GM23338 (cell line): ENCODE measurements at regions not wholly inside any gene's neighbourhood (a gene's known extent, or its start where the extent isn't known, plus 50 kb on each side); places are given as distances from the start of the nearest gene placed in this dataset.

Source experiments
- CREB1 ChIP-seq: fragments of 250-450 bp; sonication (Bioruptor Pico); IDR thresholded peaks from 2 replicates; pipeline ENCODE4 v1.5.0; 2020; ENCODE audit warnings: low read depth, mild to moderate bottlenecking, moderate library complexity
- EZH2 ChIP-seq: fragments of 200-600 bp; sonication (generic); IDR thresholded peaks from one replicate; pipeline ENCODE4 v1.8.0; 2017; ENCODE audit warnings: antibody characterized with exemption, mild to moderate bottlenecking, low read depth; ENCODE audit not compliant: unreplicated experiment
- EZH2phosphoT487 ChIP-seq: fragments of 200-600 bp; sonication (generic); IDR thresholded peaks from one replicate; pipeline ENCODE4 v1.8.1; 2018; ENCODE audit warnings: antibody characterized with exemption; ENCODE audit not compliant: unreplicated experiment
- JUNB ChIP-seq: IDR thresholded peaks from one replicate; pipeline ENCODE4 v1.6.1; 2016; ENCODE audit warnings: antibody characterized with exemption; ENCODE audit not compliant: unreplicated experiment
- POLR2AphosphoS5 ChIP-seq: IDR thresholded peaks from 2 replicates; pipeline ENCODE4 v1.6.1; 2016; ENCODE audit warnings: antibody characterized with exemption, low read depth
- ZNF114 ChIP-seq: fragments of 250-450 bp; sonication (Bioruptor Pico); IDR thresholded peaks from 2 replicates; pipeline ENCODE4 v1.5.0; 2020; ENCODE audit warnings: mild to moderate bottlenecking, moderate library complexity
- ZNF331 ChIP-seq: fragments of 250-450 bp; sonication (Bioruptor Pico); IDR thresholded peaks from 2 replicates; pipeline ENCODE4 v1.5.0; 2020; ENCODE audit warnings: low read depth, mild to moderate bottlenecking, moderate library complexity
- TF ChIP-seq, protein P1 (sequence below), 2 experiments: fragments of 200-600 bp in 1 of 2; sonication (generic) in 1 of 2; conservative IDR thresholded peaks; 2 replicates each; pipeline versions ENCODE4 v1.5.1 to v1.6.1; 2016 to 2017; ENCODE audit warnings: antibody characterized with exemption in 2 of 2, low read depth in 2 of 2, mild to moderate bottlenecking in 2 of 2, moderate library complexity in 1 of 2
- TF ChIP-seq, protein P2 (sequence below): IDR thresholded peaks from 2 replicates; pipeline ENCODE4 v1.6.1; 2016; ENCODE audit warnings: antibody characterized with exemption
- TF ChIP-seq, protein P3 (sequence below): IDR thresholded peaks from one replicate; pipeline ENCODE4 v1.6.1; 2018; ENCODE audit warnings: antibody characterized with exemption; ENCODE audit not compliant: unreplicated experiment

DNA sequence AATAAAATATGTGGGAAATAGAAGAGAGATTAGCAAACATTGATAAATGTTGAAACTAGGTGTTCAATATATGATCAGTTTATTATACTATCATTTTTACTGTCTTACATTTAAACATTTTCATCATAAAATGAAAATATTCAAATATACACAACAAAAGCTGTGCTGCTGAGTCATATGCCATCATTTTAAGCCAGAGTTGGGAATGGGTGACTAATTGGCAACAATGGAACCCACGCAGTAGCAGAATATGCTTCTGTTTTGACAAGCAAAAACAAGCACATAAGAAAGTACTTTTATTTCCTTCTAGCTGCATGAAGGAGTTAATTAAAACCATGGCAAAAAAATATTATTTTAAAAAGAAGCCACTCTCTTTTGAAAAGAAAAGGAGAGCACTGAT, 340.0 kb upstream of the EDIL3 start:
- TF ChIP-seq EZH2phosphoT487, result no peak
- TF ChIP-seq CREB1, result no peak
- TF ChIP-seq, protein P1, sequence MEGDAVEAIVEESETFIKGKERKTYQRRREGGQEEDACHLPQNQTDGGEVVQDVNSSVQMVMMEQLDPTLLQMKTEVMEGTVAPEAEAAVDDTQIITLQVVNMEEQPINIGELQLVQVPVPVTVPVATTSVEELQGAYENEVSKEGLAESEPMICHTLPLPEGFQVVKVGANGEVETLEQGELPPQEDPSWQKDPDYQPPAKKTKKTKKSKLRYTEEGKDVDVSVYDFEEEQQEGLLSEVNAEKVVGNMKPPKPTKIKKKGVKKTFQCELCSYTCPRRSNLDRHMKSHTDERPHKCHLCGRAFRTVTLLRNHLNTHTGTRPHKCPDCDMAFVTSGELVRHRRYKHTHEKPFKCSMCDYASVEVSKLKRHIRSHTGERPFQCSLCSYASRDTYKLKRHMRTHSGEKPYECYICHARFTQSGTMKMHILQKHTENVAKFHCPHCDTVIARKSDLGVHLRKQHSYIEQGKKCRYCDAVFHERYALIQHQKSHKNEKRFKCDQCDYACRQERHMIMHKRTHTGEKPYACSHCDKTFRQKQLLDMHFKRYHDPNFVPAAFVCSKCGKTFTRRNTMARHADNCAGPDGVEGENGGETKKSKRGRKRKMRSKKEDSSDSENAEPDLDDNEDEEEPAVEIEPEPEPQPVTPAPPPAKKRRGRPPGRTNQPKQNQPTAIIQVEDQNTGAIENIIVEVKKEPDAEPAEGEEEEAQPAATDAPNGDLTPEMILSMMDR (conservative IDR thresholded peaks at IDR 0.05; ENCODE audit: low read depth in 2 of 2), result no peak
- no peak for TF ChIP-seq ZNF331 (CRISPR knock-in tag)
- TF ChIP-seq EZH2, result no peak
- TF ChIP-seq, protein P2, sequence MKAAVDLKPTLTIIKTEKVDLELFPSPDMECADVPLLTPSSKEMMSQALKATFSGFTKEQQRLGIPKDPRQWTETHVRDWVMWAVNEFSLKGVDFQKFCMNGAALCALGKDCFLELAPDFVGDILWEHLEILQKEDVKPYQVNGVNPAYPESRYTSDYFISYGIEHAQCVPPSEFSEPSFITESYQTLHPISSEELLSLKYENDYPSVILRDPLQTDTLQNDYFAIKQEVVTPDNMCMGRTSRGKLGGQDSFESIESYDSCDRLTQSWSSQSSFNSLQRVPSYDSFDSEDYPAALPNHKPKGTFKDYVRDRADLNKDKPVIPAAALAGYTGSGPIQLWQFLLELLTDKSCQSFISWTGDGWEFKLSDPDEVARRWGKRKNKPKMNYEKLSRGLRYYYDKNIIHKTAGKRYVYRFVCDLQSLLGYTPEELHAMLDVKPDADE, result no peak
- TF ChIP-seq, protein P3, sequence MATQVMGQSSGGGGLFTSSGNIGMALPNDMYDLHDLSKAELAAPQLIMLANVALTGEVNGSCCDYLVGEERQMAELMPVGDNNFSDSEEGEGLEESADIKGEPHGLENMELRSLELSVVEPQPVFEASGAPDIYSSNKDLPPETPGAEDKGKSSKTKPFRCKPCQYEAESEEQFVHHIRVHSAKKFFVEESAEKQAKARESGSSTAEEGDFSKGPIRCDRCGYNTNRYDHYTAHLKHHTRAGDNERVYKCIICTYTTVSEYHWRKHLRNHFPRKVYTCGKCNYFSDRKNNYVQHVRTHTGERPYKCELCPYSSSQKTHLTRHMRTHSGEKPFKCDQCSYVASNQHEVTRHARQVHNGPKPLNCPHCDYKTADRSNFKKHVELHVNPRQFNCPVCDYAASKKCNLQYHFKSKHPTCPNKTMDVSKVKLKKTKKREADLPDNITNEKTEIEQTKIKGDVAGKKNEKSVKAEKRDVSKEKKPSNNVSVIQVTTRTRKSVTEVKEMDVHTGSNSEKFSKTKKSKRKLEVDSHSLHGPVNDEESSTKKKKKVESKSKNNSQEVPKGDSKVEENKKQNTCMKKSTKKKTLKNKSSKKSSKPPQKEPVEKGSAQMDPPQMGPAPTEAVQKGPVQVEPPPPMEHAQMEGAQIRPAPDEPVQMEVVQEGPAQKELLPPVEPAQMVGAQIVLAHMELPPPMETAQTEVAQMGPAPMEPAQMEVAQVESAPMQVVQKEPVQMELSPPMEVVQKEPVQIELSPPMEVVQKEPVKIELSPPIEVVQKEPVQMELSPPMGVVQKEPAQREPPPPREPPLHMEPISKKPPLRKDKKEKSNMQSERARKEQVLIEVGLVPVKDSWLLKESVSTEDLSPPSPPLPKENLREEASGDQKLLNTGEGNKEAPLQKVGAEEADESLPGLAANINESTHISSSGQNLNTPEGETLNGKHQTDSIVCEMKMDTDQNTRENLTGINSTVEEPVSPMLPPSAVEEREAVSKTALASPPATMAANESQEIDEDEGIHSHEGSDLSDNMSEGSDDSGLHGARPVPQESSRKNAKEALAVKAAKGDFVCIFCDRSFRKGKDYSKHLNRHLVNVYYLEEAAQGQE, result no peak
- no peak for TF ChIP-seq POLR2AphosphoS5
- TF ChIP-seq JUNB, result no peak
- no peak for TF ChIP-seq ZNF114 (CRISPR knock-in tag)
